MCF 10A (cell line): ENCODE measurements at regions not wholly inside any gene's neighbourhood (a gene's known extent, or its start where the extent isn't known, plus 50 kb on each side); places are given as distances from the start of the nearest gene placed in this dataset.
"Not testable (repeated sequence)": the region's sequence is repeated elsewhere in the genome, so short reads cannot be mapped to it uniquely, and the experiment has no call there.

Experiments
- BruUV-seq: library from RNA; stranded (reverse); fragments of 400-500 nt; replicated peaks from 2 replicates; lab custom pipeline; 2021; lab: Mats Ljungman, UMichigan
- CTCF ChIA-PET: fragments of 300-600 bp; sonication (Branson Sonifier 250); formaldehyde crosslinking; extraction: SDS; loops from one replicate; lab custom pipeline; 2021; ENCODE audit warnings: antibody characterized with exemption, inconsistent platforms; lab: Yijun Ruan, JAX
- POLR2A ChIA-PET: fragments of 300-600, 350-650 bp; sonication (Branson Sonifier 250); formaldehyde crosslinking; extraction: SDS; loops from one replicate; lab custom pipeline; 2020; ENCODE audit warnings: antibody characterized with exemption, inconsistent platforms; lab: Yijun Ruan, JAX
- DNase-seq: peaks from one replicate; pipeline ENCODE4 v3.0.0-alpha.2; 2018; ENCODE audit not compliant: unreplicated experiment
- H3K27ac Mint-ChIP-seq: one replicate; pipeline ENCODE4 v1.8.0; 2022; ENCODE audit warnings: mild to moderate bottlenecking, low read depth, mixed read lengths; ENCODE audit not compliant: unreplicated experiment
- H3K27me3 Mint-ChIP-seq: one replicate; pipeline ENCODE4 v1.8.0; 2022; ENCODE audit warnings: mixed read lengths; ENCODE audit not compliant: insufficient read depth, unreplicated experiment
- H3K36me3 Mint-ChIP-seq: one replicate; pipeline ENCODE4 v1.8.0; 2022; ENCODE audit warnings: mild to moderate bottlenecking, moderate library complexity, mixed read lengths; ENCODE audit not compliant: insufficient read depth, unreplicated experiment
- H3K4me1 Mint-ChIP-seq: one replicate; pipeline ENCODE4 v1.8.0; 2022; ENCODE audit warnings: mixed read lengths; ENCODE audit not compliant: insufficient read depth, unreplicated experiment
- H3K4me3 Mint-ChIP-seq: one replicate; pipeline ENCODE4 v1.8.0; 2022; ENCODE audit warnings: mild to moderate bottlenecking, moderate library complexity, mixed read lengths; ENCODE audit not compliant: unreplicated experiment
- H3K9me3 Mint-ChIP-seq: one replicate; pipeline ENCODE4 v1.8.0; 2022; ENCODE audit warnings: mixed read lengths; ENCODE audit not compliant: unreplicated experiment
- intact Hi-C: fragments of 100-400 bp; cut with micrococcal nuclease; formaldehyde crosslinking; loops from 2 replicates; pipeline ENCODE4 v1.14.1; 2022
- TF ChIP-seq, protein P1 (sequence below): fragments of 200-600 bp; IDR thresholded peaks from one replicate; pipeline ENCODE4 v1.8.0; 2022; ENCODE audit warnings: antibody characterized with exemption, mild to moderate bottlenecking; ENCODE audit not compliant: unreplicated experiment

GRCh38 chr9:13911473-13911872 is 402.5 kb downstream of the NFIB start:
- ChIA-PET CTCF (no interaction called here), POLR2A (interaction anchor here (1.4 kb wide), 1 partner anchor 32 kb away, joined by 4 read pairs; no protein-coding TSS in a partner anchor)
- Mint-ChIP-seq H3K27ac (peak overlapping the region; percentile 36), H3K36me3 (no peaks in the 10 kb centered on the region), H3K27me3 (no peaks in the 10 kb centered on the region), H3K4me3 (no peak overlapping the region), H3K9me3 (no peaks in the 10 kb centered on the region), H3K4me1 (peaks cover 18% of the 10 kb centered on the region)
- TF ChIP-seq, protein P1, sequence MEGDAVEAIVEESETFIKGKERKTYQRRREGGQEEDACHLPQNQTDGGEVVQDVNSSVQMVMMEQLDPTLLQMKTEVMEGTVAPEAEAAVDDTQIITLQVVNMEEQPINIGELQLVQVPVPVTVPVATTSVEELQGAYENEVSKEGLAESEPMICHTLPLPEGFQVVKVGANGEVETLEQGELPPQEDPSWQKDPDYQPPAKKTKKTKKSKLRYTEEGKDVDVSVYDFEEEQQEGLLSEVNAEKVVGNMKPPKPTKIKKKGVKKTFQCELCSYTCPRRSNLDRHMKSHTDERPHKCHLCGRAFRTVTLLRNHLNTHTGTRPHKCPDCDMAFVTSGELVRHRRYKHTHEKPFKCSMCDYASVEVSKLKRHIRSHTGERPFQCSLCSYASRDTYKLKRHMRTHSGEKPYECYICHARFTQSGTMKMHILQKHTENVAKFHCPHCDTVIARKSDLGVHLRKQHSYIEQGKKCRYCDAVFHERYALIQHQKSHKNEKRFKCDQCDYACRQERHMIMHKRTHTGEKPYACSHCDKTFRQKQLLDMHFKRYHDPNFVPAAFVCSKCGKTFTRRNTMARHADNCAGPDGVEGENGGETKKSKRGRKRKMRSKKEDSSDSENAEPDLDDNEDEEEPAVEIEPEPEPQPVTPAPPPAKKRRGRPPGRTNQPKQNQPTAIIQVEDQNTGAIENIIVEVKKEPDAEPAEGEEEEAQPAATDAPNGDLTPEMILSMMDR: no peak
- DNase-seq: no peak
- intact Hi-C loops: no loop called here
- no TSS peak for BruUV-seq

GRCh38 chr9:13907842-13908241 is 406.1 kb downstream of the NFIB start:
- H3K27ac Mint-ChIP-seq, intact Hi-C loops, H3K9me3 Mint-ChIP-seq, DNase-seq, BruUV-seq, CTCF ChIA-PET, H3K36me3 Mint-ChIP-seq, H3K27me3 Mint-ChIP-seq, POLR2A ChIA-PET, H3K4me3 Mint-ChIP-seq: not testable (repeated sequence)
- peaks cover 18% of the 10 kb centered on the region for H3K4me1 Mint-ChIP-seq

DNA sequence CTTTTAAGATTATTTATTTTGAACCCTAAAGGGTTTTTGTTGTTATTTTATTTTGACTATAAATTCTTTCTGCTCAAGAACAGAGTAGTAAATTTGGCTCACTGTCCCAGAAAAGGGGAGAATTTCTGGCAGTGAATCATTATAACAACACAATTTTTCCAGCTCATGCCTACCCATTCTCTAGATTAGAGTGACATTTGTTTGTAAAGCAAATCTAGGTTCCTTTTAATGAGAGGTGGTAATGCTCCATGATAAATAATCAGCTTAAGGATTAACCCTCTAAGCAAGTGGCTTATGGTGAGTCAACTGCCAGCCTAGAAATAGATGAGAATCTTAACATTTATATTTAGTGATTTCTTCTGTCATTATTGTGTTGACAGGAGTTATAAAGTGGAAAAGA is 409.2 kb downstream of the NFIB start:
- ChIA-PET CTCF (interaction anchor here (0.6 kb wide), 1 partner anchor 63 kb away, joined by 3 read pairs; no protein-coding TSS in a partner anchor), POLR2A (interaction anchor here (0.6 kb wide), 1 partner anchor 336 kb away, joined by 3 read pairs; no protein-coding TSS in a partner anchor)
- TF ChIP-seq, protein P1: no peak
- no peak overlapping the region for H3K27ac Mint-ChIP-seq
- H3K36me3 Mint-ChIP-seq: no peaks in the 10 kb centered on the region
- H3K4me1 Mint-ChIP-seq: peaks cover 35% of the 10 kb centered on the region
- H3K9me3 Mint-ChIP-seq: no peaks in the 10 kb centered on the region
- DNase-seq: peak; percentile 3
- intact Hi-C loops: no loop called here
- no peaks in the 10 kb centered on the region for H3K27me3 Mint-ChIP-seq
- no TSS peak for BruUV-seq
- H3K4me3 Mint-ChIP-seq: no peak overlapping the region

DNA sequence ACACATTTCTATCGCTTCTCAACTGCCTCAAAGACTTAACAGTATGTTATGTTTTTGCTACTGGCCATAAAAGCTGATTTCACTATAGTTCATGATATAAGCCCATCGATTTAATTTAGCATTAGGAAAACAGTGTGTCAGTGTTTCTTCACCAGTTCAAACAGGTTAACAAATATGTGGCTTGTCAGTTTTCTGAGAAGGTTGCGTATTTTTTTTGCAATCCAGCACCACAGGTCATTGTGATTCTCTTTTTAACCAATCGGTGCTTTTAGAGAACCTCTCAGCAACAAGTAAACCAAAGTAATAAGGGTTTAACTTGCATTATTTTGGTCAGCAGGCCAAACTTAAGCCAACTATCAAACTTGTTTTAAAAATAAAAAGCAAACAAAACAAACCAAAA is 409.6 kb downstream of the NFIB start:
- POLR2A ChIA-PET: interaction anchor here (0.6 kb wide), 1 partner anchor 336 kb away, joined by 3 read pairs; no protein-coding TSS in a partner anchor
- DNase-seq: peak; percentile 11
- H3K36me3 Mint-ChIP-seq: no peaks in the 10 kb centered on the region
- H3K27ac Mint-ChIP-seq: no peak overlapping the region
- H3K27me3 Mint-ChIP-seq: no peaks in the 10 kb centered on the region
- TF ChIP-seq, protein P1: no peak
- intact Hi-C loops: no loop called here
- no peak overlapping the region for H3K4me3 Mint-ChIP-seq
- BruUV-seq: no TSS peak
- peaks cover 39% of the 10 kb centered on the region for H3K4me1 Mint-ChIP-seq
- CTCF ChIA-PET: interaction anchor here (0.6 kb wide), 1 partner anchor 64 kb away, joined by 3 read pairs; no protein-coding TSS in a partner anchor
- no peaks in the 10 kb centered on the region for H3K9me3 Mint-ChIP-seq
